ENCODE measurements at regions not wholly inside any gene's neighbourhood (a gene's known extent, or its start where the extent isn't known, plus 50 kb on each side); places are given as distances from the start of the nearest gene placed in this dataset.

GRCh38 chr1:222019029-222019428, 277.1 kb upstream of the DUSP10 start (continued):
- no peak for TF ChIP-seq ZNF532 (CRISPR knock-in tag; IDR thresholded peaks at IDR 0.05; ENCODE audit: borderline replicate concordance)
- no peak for TF ChIP-seq ATF2 (CRISPR knock-in tag; IDR thresholded peaks at IDR 0.05; ENCODE audit: borderline replicate concordance, low read depth)
- no peak for TF ChIP-seq JAZF1 (CRISPR knock-in tag; IDR thresholded peaks at IDR 0.05)
- no peak for TF ChIP-seq ZNF396 (CRISPR knock-in tag; IDR thresholded peaks at IDR 0.05; ENCODE audit: borderline replicate concordance)
- no peak for TF ChIP-seq ZNF281 (CRISPR knock-in tag; IDR thresholded peaks at IDR 0.05)
- no peak for TF ChIP-seq E2F1 (CRISPR knock-in tag; IDR thresholded peaks at IDR 0.05)
- no peak for TF ChIP-seq SMAD3 (CRISPR knock-in tag; IDR thresholded peaks at IDR 0.05; ENCODE audit: borderline replicate concordance)
- TF ChIP-seq ZNF425 (CRISPR knock-in tag; conservative IDR thresholded peaks at IDR 0.05), result no peak

- Mint-ChIP-seq H3K9me3 (peaks cover 8% of the 10 kb centered on the region; the same call in 1 of the 2 replicates), H3K27me3 (ENCODE audit: low read depth) (no peaks in the 10 kb centered on the region; the same call in 1 of the 2 replicates), H3K4me3 (no peak overlapping the region), H3K36me3 (no peaks in the 10 kb centered on the region), H3K27ac (no peak overlapping the region), H3K4me1 (peaks cover 13% of the 10 kb centered on the region)
- DNase-seq (ENCODE audit: low spot score) (no peak), ATAC-seq (no peak)
- CTCF ChIA-PET, result no interaction called here
- no peak for TF ChIP-seq AR (CRISPR knock-in tag; IDR thresholded peaks at IDR 0.05)
- POLR2A ChIA-PET, result no interaction called here
These were observed 276.2 kb upstream of the DUSP10 start for GRCh38 chr1:222018041-222018440.

Data from WTC11 (cell line).